ENCODE measurements at regions not wholly inside any gene's neighbourhood (a gene's known extent, or its start where the extent isn't known, plus 50 kb on each side); places are given as distances from the start of the nearest gene placed in this dataset.

DNA sequence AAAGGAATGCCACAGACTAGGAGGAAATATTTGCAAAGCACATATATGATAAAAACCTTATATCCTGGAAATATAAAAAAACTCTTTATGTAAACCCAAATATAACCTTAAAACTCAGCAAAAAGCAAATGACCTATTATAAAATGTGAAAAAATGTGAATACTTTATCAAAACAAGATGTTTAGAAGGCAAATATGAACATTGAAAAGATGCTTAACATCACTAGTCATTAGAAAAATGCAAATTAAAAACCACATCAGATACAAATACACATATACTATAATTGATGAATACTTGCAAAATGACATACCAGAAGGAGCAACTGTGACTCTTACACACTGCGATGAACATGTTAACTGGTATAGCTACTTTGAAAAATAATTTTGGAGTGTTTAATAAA lies 511.2 kb upstream of the LRRC4C start:
- in situ Hi-C loops (cut with MboI; ENCODE audit: low pct_unique_long_range_greater_than_20kb in 2 of 9, low sequenced_read_pairs in 9 of 9, unreplicated experiment in 9 of 9) = no loop called here
- 0 to 100% (median 83%) methylated on average over 1 of the region's 1 CpG; no CpG with 5 or more reads in 5 of the 10 experiments for WGBS, 10 experiments
- no peak overlapping the region for H3K4me3 ChIP-seq
- H3K4me1 ChIP-seq (replicated peaks in 1 of 2) = no peaks in the 10 kb centered on the region
- no peak overlapping the region for H3K27ac ChIP-seq
- no peak for ATAC-seq (replicated peaks in 6 of 8)

DNA sequence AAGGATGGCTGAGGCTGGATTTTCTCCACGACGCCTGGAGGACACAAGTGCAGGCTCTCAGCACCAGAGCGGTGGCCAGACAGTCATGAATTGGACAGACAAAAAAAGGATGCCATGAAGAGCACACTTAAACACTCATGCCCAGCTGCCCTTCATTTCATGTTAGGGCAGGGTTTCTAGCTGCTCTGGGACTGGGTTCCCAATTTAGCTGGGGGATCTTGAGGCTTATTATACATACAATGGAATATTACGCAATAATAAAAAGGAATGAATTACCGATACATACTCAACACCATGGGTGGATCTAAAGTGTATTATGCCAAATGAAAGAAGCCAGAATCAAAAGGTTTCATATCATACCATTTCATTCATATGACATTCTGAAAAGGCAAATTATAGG lies 512.1 kb upstream of the LRRC4C start:
- Histone ChIP-seq H3K4me3 (no peak overlapping the region), H3K4me1 (replicated peaks in 1 of 2) (no peaks in the 10 kb centered on the region), H3K27ac (no peak overlapping the region)
- ATAC-seq (replicated peaks in 6 of 8) = no peak
- in situ Hi-C loops (cut with MboI; ENCODE audit: low pct_unique_long_range_greater_than_20kb in 2 of 9, low sequenced_read_pairs in 9 of 9, unreplicated experiment in 9 of 9) = no loop called here
- 13 to 100% (median 73%) methylated on average over 1 to 5 of the region's 5 CpGs; no CpG with 5 or more reads in 1 of the 10 experiments for WGBS, 10 experiments

DNA sequence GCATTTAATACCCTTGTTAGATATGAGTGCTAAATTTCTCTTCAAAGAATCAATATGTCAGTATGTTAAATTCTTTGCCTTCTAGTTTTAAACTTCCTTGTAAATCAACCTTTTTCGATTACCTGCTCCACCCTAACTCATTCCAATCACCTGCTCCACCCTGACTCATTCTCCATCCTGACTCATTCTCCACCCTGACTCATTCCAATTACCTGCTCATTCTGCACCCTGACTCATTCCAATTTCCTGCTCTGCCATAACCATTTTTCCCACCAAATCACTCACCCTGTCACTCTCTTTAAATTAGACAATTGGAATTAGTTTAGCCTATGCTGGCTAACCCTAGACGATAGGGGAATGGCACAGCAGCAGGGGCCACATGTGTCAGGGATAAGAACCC lies 519.5 kb upstream of the LRRC4C start:
- 0 to 87% (median 63%) methylated on average over 1 to 2 of the region's 2 CpGs; no CpG with 5 or more reads in 1 of the 10 experiments for WGBS, 10 experiments
- ATAC-seq (replicated peaks in 6 of 8) = peak in 3 of 8 experiments; percentile 56 to 63 (median 61)
- no peak overlapping the region for H3K27ac ChIP-seq
- H3K4me3 ChIP-seq = no peak overlapping the region
- in situ Hi-C loops (cut with MboI; ENCODE audit: low pct_unique_long_range_greater_than_20kb in 2 of 9, low sequenced_read_pairs in 9 of 9, unreplicated experiment in 9 of 9) = no loop called here
- no peaks in the 10 kb centered on the region for H3K4me1 ChIP-seq (replicated peaks in 1 of 2)

DNA sequence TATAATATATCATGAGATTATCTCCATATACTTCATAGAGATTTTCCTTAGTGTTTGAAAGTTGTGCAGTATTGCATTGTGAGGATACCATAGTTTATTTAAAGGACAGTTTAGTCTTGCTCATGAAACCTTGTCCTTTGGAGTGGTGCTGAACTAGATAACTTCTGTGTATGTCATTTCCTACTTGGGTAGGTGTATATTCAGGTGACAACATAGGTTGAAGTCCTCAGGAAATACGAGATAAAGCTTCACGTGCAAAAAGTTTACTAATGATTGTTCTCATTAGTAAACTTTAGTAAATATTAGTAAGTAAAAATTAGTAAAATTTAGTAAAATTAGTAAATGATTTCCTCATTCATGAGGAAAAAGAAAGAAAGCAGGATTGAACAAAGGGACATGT lies 521.3 kb upstream of the LRRC4C start:
- no peak for ATAC-seq (replicated peaks in 6 of 8)
- Histone ChIP-seq H3K27ac (no peak overlapping the region), H3K4me1 (replicated peaks in 1 of 2) (no peaks in the 10 kb centered on the region), H3K4me3 (no peak overlapping the region)
- 0 to 100% (median 100%) methylated on average over 1 to 2 of the region's 2 CpGs; no CpG with 5 or more reads in 1 of the 10 experiments for WGBS, 10 experiments
- in situ Hi-C loops (cut with MboI; ENCODE audit: low pct_unique_long_range_greater_than_20kb in 2 of 9, low sequenced_read_pairs in 9 of 9, unreplicated experiment in 9 of 9) = no loop called here

DNA sequence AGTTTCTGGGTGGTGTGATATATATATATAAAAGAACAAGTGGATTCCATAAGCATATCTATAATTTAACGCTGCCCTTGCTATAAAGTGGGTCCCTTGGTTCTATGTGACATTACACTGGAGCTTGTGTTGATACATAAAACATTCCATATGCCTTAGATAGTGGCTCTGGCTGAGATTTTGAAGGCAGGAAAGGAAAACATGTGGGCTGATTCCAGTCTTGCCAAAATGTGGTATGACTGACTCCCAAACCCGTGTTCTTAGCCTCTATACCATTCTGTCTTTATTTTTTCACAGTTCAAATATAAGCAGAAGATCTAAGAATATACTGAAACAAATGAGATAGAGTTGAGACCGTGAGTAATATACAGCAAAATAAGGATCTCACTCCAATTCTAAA lies 522.8 kb upstream of the LRRC4C start:
- Histone ChIP-seq H3K4me1 (replicated peaks in 1 of 2) (no peaks in the 10 kb centered on the region), H3K4me3 (no peak overlapping the region), H3K27ac (no peak overlapping the region)
- WGBS, 10 experiments = 0 to 100% (median 86%) methylated on average over 1 to 3 of the region's 3 CpGs; no CpG with 5 or more reads in 1 of the 10 experiments
- in situ Hi-C loops (cut with MboI; ENCODE audit: low pct_unique_long_range_greater_than_20kb in 2 of 9, low sequenced_read_pairs in 9 of 9, unreplicated experiment in 9 of 9) = no loop called here
- no peak for ATAC-seq (replicated peaks in 6 of 8)

DNA sequence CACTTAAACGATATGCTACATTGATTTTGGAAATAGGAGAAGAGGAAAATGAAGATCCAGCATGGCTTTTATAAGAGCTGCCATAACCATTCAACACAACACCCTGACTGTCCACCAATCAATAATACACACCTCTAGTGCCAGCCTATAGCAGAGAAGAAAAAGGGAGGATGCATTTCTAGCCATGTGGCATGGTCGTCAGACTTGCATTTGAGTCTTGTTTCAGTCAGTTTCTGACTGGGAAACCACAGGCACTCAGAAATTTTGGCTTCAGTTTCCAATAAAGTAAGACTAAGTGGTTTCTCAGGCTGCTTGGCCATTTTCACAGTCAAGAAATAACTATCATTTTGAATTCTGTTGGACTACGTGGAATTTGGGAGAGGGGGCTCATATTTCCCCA lies 523.5 kb upstream of the LRRC4C start:
- in situ Hi-C loops (cut with MboI; ENCODE audit: low pct_unique_long_range_greater_than_20kb in 2 of 9, low sequenced_read_pairs in 9 of 9, unreplicated experiment in 9 of 9) = no loop called here
- no peaks in the 10 kb centered on the region for H3K4me1 ChIP-seq (replicated peaks in 1 of 2)
- WGBS, 10 experiments = 7 to 100% (median 75%) methylated on average over 1 to 3 of the region's 3 CpGs; no CpG with 5 or more reads in 1 of the 10 experiments
- no peak overlapping the region for H3K27ac ChIP-seq
- ATAC-seq (replicated peaks in 6 of 8) = no peak
- no peak overlapping the region for H3K4me3 ChIP-seq

DNA sequence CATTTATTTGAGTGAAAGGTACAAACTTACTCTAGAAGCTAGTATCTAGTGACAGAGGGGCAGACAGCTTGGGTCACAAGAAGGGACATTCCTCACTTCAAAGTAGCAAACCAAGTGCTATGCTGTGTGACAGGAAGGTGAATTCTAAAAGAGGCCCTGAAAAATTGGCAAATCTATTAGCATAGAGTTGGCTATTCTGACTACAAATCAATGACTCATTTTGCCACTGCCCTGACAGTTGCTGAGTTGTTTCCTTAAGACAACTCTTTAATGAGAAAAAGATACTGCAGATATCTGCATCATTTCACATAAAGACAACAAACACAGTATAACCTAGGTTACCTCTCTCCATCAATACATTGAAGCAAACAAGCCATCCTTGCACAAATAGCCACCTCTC lies 524.0 kb upstream of the LRRC4C start:
- peak in 1 of 8 experiments; percentile 77 for ATAC-seq (replicated peaks in 6 of 8)
- in situ Hi-C loops (cut with MboI; ENCODE audit: low pct_unique_long_range_greater_than_20kb in 2 of 9, low sequenced_read_pairs in 9 of 9, unreplicated experiment in 9 of 9) = no loop called here
- Histone ChIP-seq H3K4me3 (no peak overlapping the region), H3K27ac (no peak overlapping the region), H3K4me1 (replicated peaks in 1 of 2) (no peaks in the 10 kb centered on the region)

DNA sequence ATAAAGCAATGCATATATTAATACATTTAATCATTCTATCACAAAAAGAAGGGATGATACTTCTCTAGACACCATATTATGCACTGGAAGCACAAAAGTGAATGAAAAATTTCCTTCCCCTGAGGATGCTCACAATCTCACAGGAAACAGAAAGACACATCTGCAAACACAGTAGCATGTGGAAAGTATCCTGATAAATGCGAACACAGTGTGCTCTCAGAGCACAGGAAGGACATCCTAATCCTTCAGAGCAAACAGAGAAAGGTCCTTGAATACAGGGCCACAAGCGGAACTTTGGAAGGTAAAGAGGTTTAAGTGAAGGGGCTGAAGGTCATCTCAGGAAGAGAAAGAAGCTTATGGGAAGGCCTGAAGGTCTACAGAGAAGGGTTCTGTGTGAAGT lies 524.6 kb upstream of the LRRC4C start:
- Histone ChIP-seq H3K27ac (no peak overlapping the region), H3K4me3 (no peak overlapping the region), H3K4me1 (replicated peaks in 1 of 2) (no peaks in the 10 kb centered on the region)
- 0 to 100% (median 86%) methylated on average over 1 to 2 of the region's 2 CpGs; no CpG with 5 or more reads in 2 of the 10 experiments for WGBS, 10 experiments
- in situ Hi-C loops (cut with MboI; ENCODE audit: low pct_unique_long_range_greater_than_20kb in 2 of 9, low sequenced_read_pairs in 9 of 9, unreplicated experiment in 9 of 9) = no loop called here
- no peak for ATAC-seq (replicated peaks in 6 of 8)

DNA sequence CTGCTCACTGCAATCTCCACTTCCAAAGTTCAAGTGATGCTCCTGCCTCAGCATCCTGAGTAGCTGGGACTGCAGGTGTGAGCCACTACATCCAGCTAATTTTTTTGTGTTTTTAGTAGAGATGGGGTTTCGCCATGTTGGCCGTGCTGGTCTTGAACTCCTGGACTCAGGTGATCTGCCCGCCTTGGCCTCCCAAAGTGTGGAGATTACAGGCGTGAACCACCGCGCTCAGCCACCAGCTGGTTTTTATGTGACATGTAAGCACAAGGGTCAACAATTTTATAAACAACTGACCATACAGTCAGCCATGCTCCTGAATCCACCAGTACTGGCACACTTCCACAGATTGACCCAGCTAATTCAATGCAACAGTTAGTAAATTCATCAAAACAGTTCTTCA lies 526.3 kb upstream of the LRRC4C start:
- Histone ChIP-seq H3K4me3 (no peak overlapping the region), H3K4me1 (replicated peaks in 1 of 2) (no peaks in the 10 kb centered on the region), H3K27ac (no peak overlapping the region)
- in situ Hi-C loops (cut with MboI; ENCODE audit: low pct_unique_long_range_greater_than_20kb in 2 of 9, low sequenced_read_pairs in 9 of 9, unreplicated experiment in 9 of 9) = no loop called here
- no peak for ATAC-seq (replicated peaks in 6 of 8)
- 50 to 100% (median 98%) methylated on average over 1 to 6 of the region's 6 CpGs; no CpG with 5 or more reads in 2 of the 10 experiments for WGBS, 10 experiments

DNA sequence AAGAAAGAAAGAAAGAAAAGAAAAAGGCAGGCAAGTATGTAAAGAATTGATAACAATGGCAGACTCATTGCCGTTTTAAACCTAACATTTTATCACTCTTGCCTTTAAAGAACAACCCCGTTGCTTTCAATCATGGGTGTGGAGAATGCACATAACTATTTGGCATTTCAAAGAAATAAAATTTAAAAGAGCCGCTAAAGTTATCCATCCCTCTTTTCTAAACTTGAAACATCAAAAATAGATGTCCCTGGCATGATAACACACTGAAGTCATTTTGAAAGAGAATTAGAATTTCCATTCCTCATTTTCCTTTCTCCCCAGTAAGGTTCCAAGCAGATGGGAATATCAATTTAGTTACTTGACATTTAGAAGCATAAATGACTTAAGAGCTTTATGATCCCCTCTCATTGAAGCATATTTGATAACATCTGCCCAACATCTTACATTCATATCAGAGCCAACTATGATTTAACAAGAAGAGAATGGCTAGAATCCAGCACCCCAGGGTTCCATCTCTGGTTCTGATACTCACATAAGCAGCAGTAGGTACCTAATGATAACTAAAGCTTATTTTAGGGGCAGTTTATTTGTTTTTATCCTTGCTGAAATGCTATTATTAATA lies 529.6 kb upstream of the LRRC4C start:
- Histone ChIP-seq H3K4me1 (replicated peaks in 1 of 2) (no peaks in the 10 kb centered on the region), H3K27ac (no peak overlapping the region), H3K4me3 (no peak overlapping the region)
- WGBS, 10 experiments = 0 to 93% (median 76%) methylated on average over 1 to 3 of the region's 3 CpGs; no CpG with 5 or more reads in 1 of the 10 experiments
- peak in 1 of 8 experiments; percentile 50 for ATAC-seq (replicated peaks in 6 of 8)
- in situ Hi-C loops (cut with MboI; ENCODE audit: low pct_unique_long_range_greater_than_20kb in 2 of 9, low sequenced_read_pairs in 9 of 9, unreplicated experiment in 9 of 9) = no loop called here

DNA sequence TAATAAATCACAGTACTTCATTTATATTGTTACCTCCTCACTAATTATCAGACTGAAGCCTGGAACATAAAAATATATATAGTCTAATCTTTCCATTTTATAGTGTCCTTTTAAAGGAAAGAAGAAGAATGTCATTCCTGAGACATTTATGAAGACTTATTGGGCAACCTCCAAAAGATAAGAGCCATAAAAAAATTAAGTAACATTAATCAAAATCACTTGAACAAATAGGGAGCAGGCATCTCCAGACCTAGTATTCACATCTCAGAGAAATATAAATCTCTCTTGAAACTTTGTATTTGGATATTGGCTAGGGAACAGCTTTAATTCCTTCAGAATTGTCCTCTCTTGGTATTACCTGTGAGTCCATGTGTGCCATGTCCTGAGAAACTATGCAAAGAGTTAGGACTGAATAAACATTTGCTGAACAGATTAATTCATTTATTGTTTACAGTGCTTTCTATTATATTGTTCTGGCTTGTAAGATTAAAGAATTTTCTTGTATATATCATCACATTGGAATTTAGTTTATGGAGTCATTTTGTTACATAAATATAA lies 530.5 kb upstream of the LRRC4C start:
- Histone ChIP-seq H3K4me1 (replicated peaks in 1 of 2) (no peaks in the 10 kb centered on the region), H3K27ac (no peak overlapping the region), H3K4me3 (no peak overlapping the region)
- in situ Hi-C loops (cut with MboI; ENCODE audit: low pct_unique_long_range_greater_than_20kb in 2 of 9, low sequenced_read_pairs in 9 of 9, unreplicated experiment in 9 of 9) = no loop called here
- ATAC-seq (replicated peaks in 6 of 8) = no peak

DNA sequence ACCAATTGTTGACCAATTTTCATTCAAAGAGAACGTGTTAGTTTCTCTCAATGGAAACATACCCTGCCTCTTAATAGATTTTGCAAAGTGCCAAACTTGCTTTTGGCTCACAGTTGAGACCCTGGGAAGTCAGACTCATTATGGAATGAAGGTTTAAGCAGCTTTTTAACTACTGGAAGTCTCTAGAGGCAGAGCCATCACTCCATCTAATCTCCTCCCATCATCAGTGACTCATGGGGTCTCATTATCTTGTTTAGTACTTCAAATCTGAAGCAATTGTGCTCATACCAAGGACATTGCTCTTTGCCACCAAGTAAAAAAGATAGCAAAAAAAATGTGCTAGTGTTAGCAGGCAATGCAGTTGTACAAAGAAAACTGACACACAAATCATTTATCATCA lies 537.1 kb upstream of the LRRC4C start:
- in situ Hi-C loops (cut with MboI; ENCODE audit: low pct_unique_long_range_greater_than_20kb in 2 of 9, low sequenced_read_pairs in 9 of 9, unreplicated experiment in 9 of 9) = no loop called here
- Histone ChIP-seq H3K4me3 (no peak overlapping the region), H3K4me1 (replicated peaks in 1 of 2) (peaks cover 3 to 19% of the 10 kb centered on the region in 2 donors), H3K27ac (no peak overlapping the region)
- 0 to 100% (median 38%) methylated on average over 1 of the region's 1 CpG; no CpG with 5 or more reads in 1 of the 10 experiments for WGBS, 10 experiments
- peak in 5 of 8 experiments; percentile 45 to 67 (median 47) for ATAC-seq (replicated peaks in 6 of 8)

DNA sequence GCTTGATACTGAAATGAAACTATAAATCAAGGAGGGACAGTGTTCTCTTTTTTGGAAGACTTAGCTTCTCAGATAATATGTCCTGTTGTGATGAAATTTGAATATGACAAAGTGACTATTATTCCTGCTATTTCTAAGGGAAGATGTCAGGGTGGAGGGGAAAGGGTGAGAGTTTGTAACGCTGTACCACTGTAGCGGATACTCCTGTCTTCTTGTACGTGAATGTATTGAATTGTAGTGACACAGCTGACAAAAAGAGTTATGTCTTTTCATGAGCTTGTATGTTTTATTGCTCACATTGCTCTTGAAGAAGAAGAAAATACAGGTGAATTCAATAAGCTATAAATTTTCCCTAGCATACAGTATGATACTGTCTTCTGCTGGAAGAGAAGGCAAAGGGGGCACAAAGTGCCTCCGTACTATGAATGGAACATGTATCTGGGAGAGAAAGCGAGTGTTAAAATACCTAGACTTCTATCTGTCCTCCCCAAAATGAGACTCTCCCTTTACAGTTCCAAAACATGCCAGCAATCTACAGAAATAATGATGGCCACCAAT lies 538.5 kb upstream of the LRRC4C start:
- in situ Hi-C loops (cut with MboI; ENCODE audit: low pct_unique_long_range_greater_than_20kb in 2 of 9, low sequenced_read_pairs in 9 of 9, unreplicated experiment in 9 of 9) = no loop called here
- WGBS, 10 experiments = 0 to 78% (median 64%) methylated on average over 1 to 5 of the region's 5 CpGs
- H3K4me3 ChIP-seq = no peak overlapping the region
- ATAC-seq (replicated peaks in 6 of 8) = peak in 5 of 8 experiments; percentile 37 to 81 (median 78)
- peaks cover 3 to 19% of the 10 kb centered on the region in 2 donors for H3K4me1 ChIP-seq (replicated peaks in 1 of 2)
- no peak overlapping the region for H3K27ac ChIP-seq

DNA sequence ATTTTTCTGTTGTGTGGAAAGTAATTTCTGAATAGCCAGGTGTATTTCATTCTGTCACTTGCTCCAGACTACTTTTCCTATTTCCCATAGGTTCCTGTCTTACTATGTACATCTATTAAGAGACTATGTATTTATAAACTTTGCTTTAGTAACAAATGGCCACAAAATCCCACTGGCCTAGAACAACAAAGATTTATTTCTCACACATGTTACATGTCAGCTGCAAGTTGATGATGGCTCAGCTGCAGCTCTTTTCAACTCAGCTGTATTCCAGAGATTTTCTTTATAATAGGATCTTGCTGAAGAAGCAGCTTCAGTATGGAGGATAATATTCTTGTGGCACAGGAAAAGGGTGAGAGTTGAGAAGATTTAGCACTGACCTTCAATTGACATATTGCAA lies 539.6 kb upstream of the LRRC4C start:
- no peak overlapping the region for H3K4me3 ChIP-seq
- H3K4me1 ChIP-seq (replicated peaks in 1 of 2) = peaks cover 3 to 19% of the 10 kb centered on the region in 2 donors
- no peak overlapping the region for H3K27ac ChIP-seq
- in situ Hi-C loops (cut with MboI; ENCODE audit: low pct_unique_long_range_greater_than_20kb in 2 of 9, low sequenced_read_pairs in 9 of 9, unreplicated experiment in 9 of 9) = no loop called here
- no peak for ATAC-seq (replicated peaks in 6 of 8)
